ENCODE measurements at regions not wholly inside any gene's neighbourhood (a gene's known extent, or its start where the extent isn't known, plus 50 kb on each side); places are given as distances from the start of the nearest gene placed in this dataset.
"Not testable (repeated sequence)": the region's sequence is repeated elsewhere in the genome, so short reads cannot be mapped to it uniquely, and the experiment has no call there.

- ATAC-seq (ENCODE audit: low FRiP score in 2 of 2) (no peak), DNase-seq (no peak)
- H3K36me3 ChIP-seq: no peaks in the 10 kb centered on the region
- no peak overlapping the region for H3K4me3 ChIP-seq
- no peaks in the 10 kb centered on the region for H3K9me3 ChIP-seq
- H3K27me3 ChIP-seq: no peaks in the 10 kb centered on the region
- WGBS, 2 donors: 40 to 58% methylated on average over 1 of the region's 1 CpG
- TF ChIP-seq POLR2AphosphoS5 (IDR thresholded peaks at IDR 0.05) (no peak), CTCF (IDR thresholded peaks at IDR 0.05) (no peak), POLR2A (IDR thresholded peaks at IDR 0.05) (no peak), EP300 (IDR thresholded peaks at IDR 0.05) (no peak)
- no peak overlapping the region for H3K27ac ChIP-seq
- no peaks in the 10 kb centered on the region for H3K4me1 ChIP-seq
Observed at GRCh38 chr4:32930700-32931099, 2210.5 kb downstream of the PCDH7 start.

GRCh38 chr4:32931475-32931874, 2211.3 kb downstream of the PCDH7 start:
- no peaks in the 10 kb centered on the region for H3K9me3 ChIP-seq
- H3K36me3 ChIP-seq: no peaks in the 10 kb centered on the region
- H3K27ac ChIP-seq: no peak overlapping the region
- no peak for DNase-seq
- no peak for TF ChIP-seq POLR2A (IDR thresholded peaks at IDR 0.05)
- TF ChIP-seq CTCF (IDR thresholded peaks at IDR 0.05): no peak
- TF ChIP-seq POLR2AphosphoS5 (IDR thresholded peaks at IDR 0.05): no peak
- TF ChIP-seq EP300 (IDR thresholded peaks at IDR 0.05): no peak
- ATAC-seq (ENCODE audit: low FRiP score in 2 of 2): no peak
- WGBS, 2 donors: 31 to 35% methylated on average over 3 of the region's 3 CpGs
- no peak overlapping the region for H3K4me3 ChIP-seq
- no peaks in the 10 kb centered on the region for H3K27me3 ChIP-seq
- no peaks in the 10 kb centered on the region for H3K4me1 ChIP-seq

- ATAC-seq (ENCODE audit: low FRiP score in 2 of 2) (no peak), DNase-seq (no peak)
- H3K36me3 ChIP-seq: no peaks in the 10 kb centered on the region
- H3K9me3 ChIP-seq: no peaks in the 10 kb centered on the region
- no peak for TF ChIP-seq EP300 (IDR thresholded peaks at IDR 0.05)
- no peak for TF ChIP-seq POLR2AphosphoS5 (IDR thresholded peaks at IDR 0.05)
- no peak for TF ChIP-seq POLR2A (IDR thresholded peaks at IDR 0.05)
- no peak for TF ChIP-seq CTCF (IDR thresholded peaks at IDR 0.05)
- no peak overlapping the region for H3K4me3 ChIP-seq
- no peaks in the 10 kb centered on the region for H3K27me3 ChIP-seq
- no peak overlapping the region for H3K27ac ChIP-seq
- H3K4me1 ChIP-seq: no peaks in the 10 kb centered on the region
Observed at GRCh38 chr4:32932156-32932555, 2212.0 kb downstream of the PCDH7 start.

- H3K27ac ChIP-seq; H3K27me3 ChIP-seq; H3K9me3 ChIP-seq; DNase-seq; H3K4me3 ChIP-seq; H3K4me1 ChIP-seq; ATAC-seq (ENCODE audit: low FRiP score in 2 of 2); H3K36me3 ChIP-seq: not testable (repeated sequence)
Observed at GRCh38 chr4:32939222-32939621, 2219.1 kb downstream of the PCDH7 start.

GRCh38 chr4:32950866-32951265, 2230.7 kb downstream of the PCDH7 start:
- ATAC-seq (ENCODE audit: low FRiP score in 2 of 2): no peak
- DNase-seq: no peak
- Histone ChIP-seq H3K36me3 (no peaks in the 10 kb centered on the region), H3K9me3 (peaks cover 0 to 2% (median 0%) of the 10 kb centered on the region in 4 donors), H3K27ac (no peak overlapping the region), H3K4me1 (no peaks in the 10 kb centered on the region), H3K27me3 (no peaks in the 10 kb centered on the region), H3K4me3 (no peak overlapping the region)
- TF ChIP-seq POLR2A (IDR thresholded peaks at IDR 0.05): no peak
- TF ChIP-seq EP300 (IDR thresholded peaks at IDR 0.05): no peak
- TF ChIP-seq CTCF (IDR thresholded peaks at IDR 0.05): no peak
- TF ChIP-seq POLR2AphosphoS5 (IDR thresholded peaks at IDR 0.05): no peak
- WGBS, 2 donors: 76 to 82% methylated on average over 3 of the region's 3 CpGs
